ENCODE measurements at regions not wholly inside any gene's neighbourhood (a gene's known extent, or its start where the extent isn't known, plus 50 kb on each side); places are given as distances from the start of the nearest gene placed in this dataset.
"Not testable (repeated sequence)": the region's sequence is repeated elsewhere in the genome, so short reads cannot be mapped to it uniquely, and the experiment has no call there.

DNA sequence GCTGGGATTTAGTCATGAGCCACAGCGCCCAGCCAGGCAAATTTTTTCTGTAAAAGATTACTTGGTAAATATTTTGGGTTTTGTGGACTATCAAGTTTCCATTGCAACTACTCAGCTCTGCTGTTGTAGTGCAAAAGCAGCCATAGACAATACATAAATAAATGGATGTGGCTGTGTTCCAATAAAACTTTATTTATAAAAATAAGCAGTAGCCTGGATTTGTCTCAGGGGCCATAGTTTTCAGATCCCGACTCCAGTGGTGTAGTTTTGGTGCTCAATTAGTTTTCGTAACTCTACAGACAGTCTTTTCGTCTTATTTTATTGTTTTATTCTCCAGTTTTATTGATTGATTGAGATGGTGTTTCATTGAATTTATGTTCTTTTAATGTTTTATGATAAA is 80.1 kb upstream of the IVNS1ABP start:
- Mint-ChIP-seq H3K27ac (no peak overlapping the region), H3K27me3 (no peaks in the 10 kb centered on the region), H3K9me3 (no peaks in the 10 kb centered on the region), H3K36me3 (no peaks in the 10 kb centered on the region), H3K4me3 (no peak overlapping the region), H3K4me1 (peaks cover 0 to 2% (median under 1%) of the 10 kb centered on the region in 4 donors)
- ATAC-seq (no peak), DNase-seq (no peak)
- POLR2A ChIA-PET, result no interaction called here

DNA sequence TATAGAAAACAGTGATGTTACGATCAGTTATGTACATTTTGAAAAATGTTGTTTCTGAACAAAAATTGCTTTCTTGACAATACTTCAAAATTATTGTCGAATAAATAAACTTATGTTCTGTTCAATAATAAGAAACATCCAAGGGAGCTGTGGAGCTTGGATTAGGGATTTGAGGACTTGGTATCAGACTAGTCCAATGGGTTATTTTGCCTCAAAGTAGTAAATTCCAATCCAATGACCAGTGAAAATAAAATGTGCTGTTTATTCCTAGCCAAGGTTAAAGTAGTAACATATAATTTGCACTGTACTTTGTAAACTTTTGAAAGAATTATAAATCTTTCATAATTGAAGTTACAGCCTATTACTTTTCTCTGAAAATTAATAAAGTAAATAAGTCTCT is 79.1 kb upstream of the IVNS1ABP start:
- POLR2A ChIA-PET, result interaction anchor here (0.6 kb wide), 1 partner anchor 11 kb away, joined by 6 read pairs; no protein-coding TSS in a partner anchor
- no peak for DNase-seq
- Mint-ChIP-seq H3K4me3 (no peak overlapping the region), H3K36me3 (no peaks in the 10 kb centered on the region), H3K4me1 (peaks cover 0 to 2% (median under 1%) of the 10 kb centered on the region in 4 donors), H3K27me3 (no peaks in the 10 kb centered on the region), H3K27ac (no peak overlapping the region), H3K9me3 (no peaks in the 10 kb centered on the region)
- no peak for ATAC-seq

DNA sequence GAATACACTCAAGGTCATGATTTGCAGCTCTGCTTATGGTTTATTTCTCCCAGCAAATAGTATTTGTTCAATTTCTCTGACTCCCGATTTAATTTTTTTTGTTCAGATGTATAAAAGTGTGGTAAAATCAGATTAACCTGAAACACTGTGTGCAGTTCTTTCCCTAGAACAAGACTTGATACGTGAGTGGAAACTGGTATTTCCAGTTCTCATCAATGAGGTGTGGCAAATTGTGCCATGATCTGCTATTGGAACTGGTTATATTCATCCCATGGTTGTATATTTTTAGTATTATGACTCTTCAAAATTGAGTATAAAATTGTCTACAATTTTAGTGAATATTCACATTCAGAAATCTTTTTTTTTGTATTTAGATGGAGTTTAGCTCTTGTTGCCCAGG is 76.8 kb upstream of the IVNS1ABP start:
- no peak overlapping the region for H3K27ac Mint-ChIP-seq
- no peaks in the 10 kb centered on the region for H3K36me3 Mint-ChIP-seq
- ATAC-seq, result no peak
- no peaks in the 10 kb centered on the region for H3K27me3 Mint-ChIP-seq
- peaks cover 0 to 2% (median under 1%) of the 10 kb centered on the region in 4 donors for H3K4me1 Mint-ChIP-seq
- DNase-seq, result no peak
- H3K9me3 Mint-ChIP-seq, result no peaks in the 10 kb centered on the region
- no peak overlapping the region for H3K4me3 Mint-ChIP-seq
- POLR2A ChIA-PET, result no interaction called here

DNA sequence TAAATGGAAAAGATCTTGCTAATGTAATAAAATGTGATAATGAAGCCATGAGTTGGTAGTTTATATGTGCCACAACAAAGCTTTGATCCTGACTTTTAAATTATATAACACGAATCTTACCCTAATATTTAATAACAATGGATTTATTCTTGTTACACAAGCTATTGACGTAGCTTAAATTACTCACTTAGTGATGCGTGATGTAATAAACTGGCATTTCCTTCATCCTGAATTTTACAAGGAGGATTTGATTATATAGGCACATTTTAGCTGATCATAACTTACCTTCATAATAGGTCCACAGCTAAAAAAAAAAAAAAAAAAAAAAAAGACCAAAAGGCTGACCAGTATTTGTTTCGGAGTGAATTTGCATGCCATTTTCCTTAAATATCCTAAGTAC is 76.2 kb upstream of the IVNS1ABP start:
- Mint-ChIP-seq H3K4me3 (no peak overlapping the region), H3K27ac (no peak overlapping the region), H3K36me3 (no peaks in the 10 kb centered on the region), H3K9me3 (no peaks in the 10 kb centered on the region), H3K4me1 (peaks cover 0 to 2% (median under 1%) of the 10 kb centered on the region in 4 donors), H3K27me3 (no peaks in the 10 kb centered on the region)
- DNase-seq (no peak), ATAC-seq (no peak)
- POLR2A ChIA-PET, result interaction anchor here (0.6 kb wide), 1 partner anchor 205 kb away, joined by 3 read pairs; no protein-coding TSS in a partner anchor

DNA sequence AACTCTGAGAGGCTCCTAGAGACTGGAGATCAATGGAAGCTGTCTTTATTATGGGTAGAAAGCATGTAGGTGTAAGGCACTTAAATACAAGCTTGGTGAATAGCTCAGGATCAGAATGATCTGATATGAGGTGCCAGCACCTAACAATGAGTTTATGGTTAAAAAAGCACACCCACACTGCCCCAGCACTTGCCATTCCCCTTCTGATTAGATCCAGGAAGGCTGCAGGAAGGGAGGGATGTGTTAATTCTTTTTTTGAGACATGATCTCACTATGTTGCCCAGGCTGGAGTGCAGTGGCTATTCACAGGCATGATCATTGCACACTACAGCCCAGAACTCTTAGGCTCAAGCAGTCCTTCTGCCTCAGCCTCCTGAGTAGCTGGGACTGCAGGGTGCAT is 71.8 kb upstream of the IVNS1ABP start:
- peaks cover 0 to 10% (median 3%) of the 10 kb centered on the region in 9 donors for H3K9me3 Mint-ChIP-seq
- H3K27me3 Mint-ChIP-seq, result no peaks in the 10 kb centered on the region
- H3K27ac Mint-ChIP-seq, result no peak overlapping the region
- peaks cover 0 to 4% (median 0%) of the 10 kb centered on the region in 3 donors for H3K36me3 Mint-ChIP-seq
- ATAC-seq (no peak), DNase-seq (no peak)
- H3K4me3 Mint-ChIP-seq, result no peak overlapping the region
- peaks cover 0 to 5% (median under 1%) of the 10 kb centered on the region in 4 donors for H3K4me1 Mint-ChIP-seq
- POLR2A ChIA-PET, result no interaction called here

DNA sequence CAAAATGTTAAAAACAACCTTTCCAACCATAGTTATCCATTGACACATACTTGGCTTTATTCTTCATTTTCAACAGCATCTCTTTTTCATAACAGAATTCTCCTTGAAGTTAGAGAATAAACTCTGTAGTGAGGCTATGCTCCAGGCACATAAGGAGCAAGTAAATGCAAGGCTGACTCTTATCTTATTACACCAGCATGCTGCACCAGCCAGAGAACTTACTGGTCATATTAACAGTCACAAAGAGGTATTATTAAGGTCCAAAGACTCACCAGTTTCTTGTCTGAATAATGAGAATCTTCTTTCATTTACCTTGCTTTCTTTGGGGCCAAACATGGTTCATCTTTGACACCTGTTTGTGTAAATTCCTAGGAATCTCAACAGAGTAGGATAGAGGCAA is 71.3 kb upstream of the IVNS1ABP start:
- ATAC-seq (no peak), DNase-seq (no peak)
- Mint-ChIP-seq H3K27ac (no peak overlapping the region), H3K4me1 (peaks cover 0 to 5% (median under 1%) of the 10 kb centered on the region in 4 donors), H3K27me3 (no peaks in the 10 kb centered on the region), H3K4me3 (no peak overlapping the region), H3K36me3 (peaks cover 0 to 4% (median 0%) of the 10 kb centered on the region in 3 donors), H3K9me3 (peaks cover 0 to 12% (median 3%) of the 10 kb centered on the region in 9 donors)
- POLR2A ChIA-PET, result no interaction called here

DNA sequence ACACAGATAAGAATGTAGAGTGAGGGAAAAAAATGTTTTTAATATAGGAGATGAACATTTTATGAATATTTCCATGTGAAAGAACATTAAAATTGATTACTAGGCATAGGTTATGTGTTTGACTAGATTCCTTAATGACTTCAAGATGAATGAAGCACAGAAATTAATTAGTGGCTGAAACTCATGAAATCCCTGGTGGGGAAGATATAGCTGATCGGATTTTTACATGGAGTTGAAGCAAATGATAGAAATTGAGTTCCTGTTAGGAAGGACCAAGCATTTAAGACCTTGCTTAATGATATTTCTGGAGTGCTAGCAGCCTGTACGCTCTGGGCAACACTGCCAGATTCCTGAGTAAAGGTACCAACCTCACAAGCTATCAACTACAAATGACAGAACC is 68.9 kb upstream of the IVNS1ABP start:
- H3K4me3 Mint-ChIP-seq, result no peak overlapping the region
- H3K4me1 Mint-ChIP-seq, result peaks cover 0 to 5% (median under 1%) of the 10 kb centered on the region in 4 donors
- no peak for ATAC-seq
- DNase-seq, result no peak
- no peak overlapping the region for H3K27ac Mint-ChIP-seq
- H3K9me3 Mint-ChIP-seq, result peaks cover 0 to 21% (median 10%) of the 10 kb centered on the region in 9 donors
- POLR2A ChIA-PET, result no interaction called here
- H3K27me3 Mint-ChIP-seq, result no peaks in the 10 kb centered on the region
- H3K36me3 Mint-ChIP-seq, result peaks cover 0 to 7% (median 6%) of the 10 kb centered on the region in 3 donors

DNA sequence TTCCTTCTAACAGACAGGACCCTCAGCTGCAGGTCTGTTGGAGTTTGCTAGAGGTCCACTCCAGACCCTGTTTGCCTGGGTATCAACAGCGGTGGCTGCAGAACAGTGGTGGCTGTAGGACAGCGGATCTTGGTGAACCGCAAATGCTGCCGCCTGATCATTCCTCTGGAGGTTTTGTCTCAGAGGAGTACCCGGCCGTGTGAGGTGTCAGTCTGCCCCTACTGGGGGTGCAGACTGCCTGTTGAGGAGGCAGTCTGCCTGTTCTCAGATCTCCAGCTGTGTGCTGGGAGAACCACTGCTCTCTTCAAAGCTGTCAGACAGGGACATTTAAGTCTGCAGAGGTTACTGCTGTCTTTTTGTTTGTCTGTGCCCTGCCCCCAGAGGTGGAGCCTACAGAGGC is 66.8 kb upstream of the IVNS1ABP start:
- H3K27me3 Mint-ChIP-seq, ATAC-seq, H3K4me1 Mint-ChIP-seq, POLR2A ChIA-PET, DNase-seq, H3K27ac Mint-ChIP-seq, H3K4me3 Mint-ChIP-seq, H3K36me3 Mint-ChIP-seq: not testable (repeated sequence)
- peaks cover 0 to 21% (median 12%) of the 10 kb centered on the region in 9 donors for H3K9me3 Mint-ChIP-seq

DNA sequence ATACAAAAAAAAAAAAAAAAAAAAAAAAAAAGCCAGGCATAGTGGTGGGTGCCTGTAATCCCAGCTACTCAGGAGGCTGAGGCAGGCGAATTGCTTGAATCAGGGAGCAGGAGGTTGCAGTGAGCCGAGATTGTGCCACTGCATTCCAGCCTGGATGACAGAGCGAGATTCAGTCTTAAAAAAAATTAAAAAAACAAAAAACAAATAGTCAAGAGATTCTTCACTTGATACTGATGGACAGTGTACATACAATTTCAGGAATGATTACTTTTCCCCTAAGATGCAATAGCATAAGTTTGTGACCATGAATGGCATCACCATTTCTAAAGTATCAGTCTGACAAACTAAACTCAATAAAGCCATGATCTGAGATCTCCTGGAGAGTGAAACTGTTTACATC is 60.8 kb upstream of the IVNS1ABP start:
- no peaks in the 10 kb centered on the region for H3K27me3 Mint-ChIP-seq
- peaks cover 0 to 16% (median 8%) of the 10 kb centered on the region in 4 donors for H3K4me1 Mint-ChIP-seq
- H3K4me3 Mint-ChIP-seq, result no peak overlapping the region
- ATAC-seq (no peak), DNase-seq (no peak)
- peaks cover 0 to 12% (median 5%) of the 10 kb centered on the region in 9 donors for H3K9me3 Mint-ChIP-seq
- peaks cover 0 to 7% (median 0%) of the 10 kb centered on the region in 3 donors for H3K36me3 Mint-ChIP-seq
- POLR2A ChIA-PET, result interaction anchor here (1.5 kb wide), 1 partner anchor 60 kb away, joined by 4 read pairs; no protein-coding TSS in a partner anchor
- no peak overlapping the region for H3K27ac Mint-ChIP-seq

DNA sequence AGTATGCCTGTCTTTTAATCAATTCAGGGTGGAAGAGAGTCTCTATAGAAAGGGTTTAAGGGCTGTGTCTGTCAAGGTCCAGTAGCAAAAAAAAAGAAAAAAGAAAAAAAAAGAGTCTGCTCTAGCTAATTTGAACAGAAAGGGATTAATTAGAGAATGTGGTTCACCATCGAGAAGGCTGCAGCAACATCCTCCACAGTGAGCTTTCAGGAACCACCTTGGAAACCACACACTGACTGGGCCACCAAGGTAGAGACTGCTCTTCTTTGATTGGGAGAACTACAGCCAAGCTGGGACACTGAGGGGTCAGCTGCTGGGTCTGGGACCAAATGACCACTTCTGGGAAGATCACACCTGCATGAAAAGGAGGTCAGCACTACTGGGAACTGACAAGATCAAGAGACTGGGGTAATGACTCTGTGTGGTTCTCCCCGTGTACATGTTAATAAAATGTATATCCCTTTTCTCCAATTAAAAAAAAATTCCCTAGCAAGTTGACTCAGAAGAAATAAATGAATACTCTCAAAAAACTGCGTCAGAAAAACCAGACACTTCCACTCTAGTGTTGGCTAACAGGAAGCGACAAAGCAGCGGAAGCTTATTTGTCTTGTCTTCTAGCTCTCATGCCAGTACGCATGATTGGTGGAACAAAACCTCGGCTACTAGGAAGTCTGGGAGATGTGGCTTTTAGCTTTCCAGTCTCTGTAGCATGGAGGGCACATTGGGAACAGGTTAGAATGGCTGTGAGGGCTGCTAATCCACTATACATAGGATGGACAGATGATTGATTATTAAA is 60.0 kb upstream of the IVNS1ABP start:
- peaks cover 0 to 11% (median 5%) of the 10 kb centered on the region in 9 donors for H3K9me3 Mint-ChIP-seq
- DNase-seq (no peak), ATAC-seq (no peak)
- no peaks in the 10 kb centered on the region for H3K27me3 Mint-ChIP-seq
- H3K36me3 Mint-ChIP-seq, result peaks cover 0 to 7% (median 0%) of the 10 kb centered on the region in 3 donors
- peaks cover 0 to 16% (median 8%) of the 10 kb centered on the region in 4 donors for H3K4me1 Mint-ChIP-seq
- no peak overlapping the region for H3K4me3 Mint-ChIP-seq
- H3K27ac Mint-ChIP-seq, result peak overlapping the region in 1 of 10 donors; percentile 23
- POLR2A ChIA-PET, result interaction anchor here (1.5 kb wide), 1 partner anchor 59 kb away, joined by 4 read pairs; no protein-coding TSS in a partner anchor

DNA sequence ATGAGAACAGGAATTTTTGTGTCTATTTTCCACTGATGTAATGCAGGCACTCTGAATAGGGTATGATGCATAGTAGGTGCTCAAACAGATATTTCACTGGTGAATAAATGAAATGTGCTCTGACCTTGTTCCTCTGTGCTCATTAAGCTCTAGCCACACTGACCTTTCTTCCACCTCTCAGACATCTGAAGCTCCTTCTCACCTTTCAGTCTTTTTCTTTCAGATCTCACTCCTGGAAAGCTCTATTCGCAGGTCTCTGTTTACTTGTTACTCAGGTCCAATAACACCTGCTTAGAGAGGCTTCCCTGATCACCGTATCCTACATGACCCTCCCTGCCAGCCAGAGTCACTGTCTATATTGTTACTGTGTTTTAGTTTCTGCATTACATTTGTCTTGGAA is 59.2 kb upstream of the IVNS1ABP start:
- Mint-ChIP-seq H3K4me3 (no peak overlapping the region), H3K4me1 (peaks cover 0 to 16% (median 8%) of the 10 kb centered on the region in 4 donors), H3K9me3 (peaks cover 0 to 4% (median 2%) of the 10 kb centered on the region in 9 donors), H3K36me3 (peaks cover 0 to 2% (median 0%) of the 10 kb centered on the region in 3 donors), H3K27me3 (no peaks in the 10 kb centered on the region), H3K27ac (no peak overlapping the region)
- DNase-seq (no peak), ATAC-seq (no peak)
- POLR2A ChIA-PET, result no interaction called here

DNA sequence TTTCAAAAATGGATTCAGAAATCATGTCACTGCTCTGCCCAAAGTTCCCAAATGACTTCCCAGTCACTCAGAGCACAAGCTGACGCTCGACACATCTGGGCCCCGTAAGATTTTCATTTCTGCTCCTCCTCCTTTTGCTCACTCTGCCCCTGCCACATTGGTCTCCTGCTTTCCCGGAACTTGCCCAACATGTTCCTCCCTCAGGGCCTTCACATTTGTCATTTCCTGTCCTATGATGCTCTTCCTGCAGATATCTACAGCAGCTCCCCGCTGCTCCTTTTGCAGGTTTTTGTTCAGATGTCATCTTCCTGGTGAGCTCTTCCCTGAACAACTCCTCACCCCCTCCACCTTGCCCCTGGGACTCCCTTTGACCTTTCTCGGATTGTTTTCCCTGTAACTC is 58.5 kb upstream of the IVNS1ABP start:
- no peaks in the 10 kb centered on the region for H3K36me3 Mint-ChIP-seq
- H3K27me3 Mint-ChIP-seq, result no peaks in the 10 kb centered on the region
- DNase-seq (no peak), ATAC-seq (no peak)
- POLR2A ChIA-PET, result no interaction called here
- H3K4me3 Mint-ChIP-seq, result no peak overlapping the region
- peaks cover 0 to 16% (median 8%) of the 10 kb centered on the region in 4 donors for H3K4me1 Mint-ChIP-seq
- H3K9me3 Mint-ChIP-seq, result peaks cover 0 to 4% (median 0%) of the 10 kb centered on the region in 9 donors
- H3K27ac Mint-ChIP-seq, result no peak overlapping the region

DNA sequence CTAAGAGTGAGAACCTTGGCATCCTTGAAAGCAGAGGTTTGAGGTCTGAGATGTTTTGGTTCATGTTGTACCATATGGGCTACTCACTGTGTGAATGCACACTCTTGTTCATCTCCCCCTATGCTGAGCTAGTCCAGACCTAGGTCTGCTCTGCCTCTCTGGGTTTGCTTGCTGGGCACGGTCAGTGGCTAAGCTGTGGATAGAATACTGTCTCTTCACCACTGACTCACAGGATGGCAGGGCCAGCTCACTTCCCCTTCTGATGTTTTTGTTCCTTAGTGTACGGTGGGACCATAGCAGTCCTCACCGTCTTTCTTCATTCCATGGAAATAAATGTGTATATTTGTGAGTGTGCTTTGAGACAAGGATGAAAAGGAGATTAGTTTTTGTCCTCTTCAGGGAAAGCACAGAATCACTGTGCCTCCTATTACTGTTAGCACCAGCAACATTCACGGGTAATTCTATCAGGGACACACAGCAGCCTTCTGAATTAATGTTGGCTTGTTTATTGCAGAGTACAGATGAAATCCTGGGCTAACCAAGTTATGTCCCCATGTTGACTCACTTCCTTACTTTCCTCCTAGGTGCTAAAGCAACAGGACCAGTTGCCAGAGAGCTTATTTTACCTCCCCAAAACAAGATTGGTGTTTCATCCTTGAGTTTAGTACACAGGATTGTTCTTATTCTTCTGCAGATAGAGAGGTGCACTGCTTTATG is 56.9 kb upstream of the IVNS1ABP start:
- Mint-ChIP-seq H3K27me3 (no peaks in the 10 kb centered on the region), H3K27ac (peak overlapping the region in 3 of 10 donors; percentile 11 to 44 (median 23)), H3K36me3 (no peaks in the 10 kb centered on the region), H3K9me3 (no peaks in the 10 kb centered on the region), H3K4me1 (peaks cover 0 to 16% (median 8%) of the 10 kb centered on the region in 4 donors), H3K4me3 (no peak overlapping the region)
- POLR2A ChIA-PET, result no interaction called here
- ATAC-seq (no peak), DNase-seq (no peak)
